OCI-LY1 (cell line): ENCODE measurements at regions not wholly inside any gene's neighbourhood (a gene's known extent, or its start where the extent isn't known, plus 50 kb on each side); places are given as distances from the start of the nearest gene placed in this dataset.

Experiments
- CTCF ChIP-seq: fragments of 200-600 bp; sonication (generic), shearing (Covaris generic); IDR thresholded peaks from 2 replicates; pipeline ENCODE4 v1.5.1; 2017; ENCODE audit warnings: mild to moderate bottlenecking, antibody characterized with exemption, low read length, moderate library complexity, mixed read lengths
- EZH2 ChIP-seq: fragments of 200-600 bp; sonication (generic), shearing (Covaris generic); IDR thresholded peaks from 2 replicates; pipeline ENCODE4 v1.8.0; 2017; ENCODE audit warnings: borderline replicate concordance, mixed run types, mild to moderate bottlenecking, antibody characterized with exemption, low read length, moderate library complexity, mixed read lengths

DNA sequence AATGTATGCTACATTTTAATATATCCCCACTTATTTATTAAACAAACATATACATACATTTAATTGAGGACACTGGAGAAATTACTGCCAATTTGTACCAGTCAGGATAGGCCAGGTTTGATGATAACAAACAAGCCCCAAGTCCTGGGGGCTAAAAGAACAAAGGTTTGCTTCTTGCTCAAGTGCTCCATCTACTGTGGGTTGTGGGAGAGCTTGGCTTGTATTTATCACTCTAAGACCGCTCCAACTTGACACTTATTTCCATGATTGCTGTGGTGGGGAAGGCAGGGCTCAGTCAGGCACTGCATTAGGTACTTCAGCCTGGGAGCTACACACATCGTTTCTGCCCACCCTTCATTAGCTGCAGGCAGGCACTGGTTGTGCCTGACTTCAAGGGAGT lies 136.6 kb upstream of the ZNF32 start:
- TF ChIP-seq CTCF, result no peak
- TF ChIP-seq EZH2, result no peak
